GM10248 (cell line): ENCODE measurements at regions not wholly inside any gene's neighbourhood (a gene's known extent, or its start where the extent isn't known, plus 50 kb on each side); places are given as distances from the start of the nearest gene placed in this dataset.

Source experiments
- CTCF ChIA-PET: fragments of 300-600 bp; sonication (Branson Sonifier 250); formaldehyde crosslinking; extraction: SDS; loops from one replicate; lab custom pipeline; 2021; ENCODE audit warnings: antibody characterized with exemption; lab: Yijun Ruan, JAX
- POLR2A ChIA-PET: fragments of 350-650 bp; sonication (Branson Sonifier 250); formaldehyde crosslinking; extraction: SDS; loops from one replicate; lab custom pipeline; 2020; ENCODE audit warnings: antibody characterized with exemption; lab: Yijun Ruan, JAX
- DNase-seq: peaks from one replicate; pipeline ENCODE4 v3.0.0; 2012; ENCODE audit errors: extremely low spot score
- CTCF ChIP-seq: IDR thresholded peaks from 2 replicates; pipeline ENCODE4 v1.5.1; 2012; ENCODE audit warnings: mild to moderate bottlenecking, low read depth; ENCODE audit errors: extremely low read depth, missing control alignments, control extremely low read depth

- CTCF ChIA-PET: interaction anchor here (1.2 kb wide), 1 partner anchor 12 kb away, joined by 5 read pairs; no protein-coding TSS in a partner anchor
- POLR2A ChIA-PET: no interaction called here
- DNase-seq: no peak
- no peak for TF ChIP-seq CTCF
Measured at GRCh38 chr2:118240276-118240675, 152.0 kb downstream of the INSIG2 start.

GRCh38 chr2:118239284-118239683 is 151.0 kb downstream of the INSIG2 start:
- DNase-seq: no peak
- POLR2A ChIA-PET: no interaction called here
- CTCF ChIA-PET: interaction anchor here (1.2 to 1.4 kb wide), 2 partner anchors 11 to 616 kb away, joined by 3 to 5 read pairs; no protein-coding TSS in a partner anchor
- TF ChIP-seq CTCF: no peak

- DNase-seq: no peak
- POLR2A ChIA-PET: no interaction called here
- no peak for TF ChIP-seq CTCF
- CTCF ChIA-PET: interaction anchor here (0.9 to 1.9 kb wide), 2 partner anchors 10 to 191 kb away, joined by 3 to 5 read pairs; no protein-coding TSS in a partner anchor
Measured at GRCh38 chr2:118237451-118237850, 149.2 kb downstream of the INSIG2 start.

- no peak for TF ChIP-seq CTCF
- DNase-seq: no peak
- CTCF ChIA-PET: interaction anchor here (1.2 to 1.7 kb wide), 3 partner anchors 10 to 20 kb away, joined by 3 to 5 read pairs (median 4); no protein-coding TSS in a partner anchor
- POLR2A ChIA-PET: no interaction called here
Measured at GRCh38 chr2:118232796-118233195, 144.5 kb downstream of the INSIG2 start.

- CTCF ChIA-PET: interaction anchor here (1.7 kb wide), 1 partner anchor 11 kb away, joined by 10 read pairs; no protein-coding TSS in a partner anchor
- POLR2A ChIA-PET: no interaction called here
- DNase-seq: no peak
- TF ChIP-seq CTCF: no peak
Measured at GRCh38 chr2:118232391-118232790, 144.1 kb downstream of the INSIG2 start.

- CTCF ChIA-PET: interaction anchor here (1.7 kb wide), 1 partner anchor 10 kb away, joined by 10 read pairs; no protein-coding TSS in a partner anchor
- POLR2A ChIA-PET: no interaction called here
- TF ChIP-seq CTCF: no peak
- no peak for DNase-seq
Measured at GRCh38 chr2:118231759-118232158, 143.5 kb downstream of the INSIG2 start.
